HTR-8/SVneo (cell line): ENCODE measurements at regions not wholly inside any gene's neighbourhood (a gene's known extent, or its start where the extent isn't known, plus 50 kb on each side); places are given as distances from the start of the nearest gene placed in this dataset.
"Not testable (repeated sequence)": the region's sequence is repeated elsewhere in the genome, so short reads cannot be mapped to it uniquely, and the experiment has no call there.

Experiments used
- DNase-seq: peaks from one replicate; pipeline ENCODE4 v3.0.0; 2011; ENCODE audit warnings: low spot score, mixed read lengths; ENCODE audit not compliant: insufficient read length
- FAIRE-seq: peaks from 2 replicates; lab custom pipeline; 2011; peaks lifted over from hg19 to GRCh38; lab: Jason Lieb, UNC

- DNase-seq (no peak), FAIRE-seq (no peak)
These were observed 312.0 kb upstream of the DUSP10 start for GRCh38 chr1:222053790-222054294.

- not testable (repeated sequence) for DNase-seq, FAIRE-seq
These were observed 309.4 kb upstream of the DUSP10 start for GRCh38 chr1:222051311-222051710.

DNA sequence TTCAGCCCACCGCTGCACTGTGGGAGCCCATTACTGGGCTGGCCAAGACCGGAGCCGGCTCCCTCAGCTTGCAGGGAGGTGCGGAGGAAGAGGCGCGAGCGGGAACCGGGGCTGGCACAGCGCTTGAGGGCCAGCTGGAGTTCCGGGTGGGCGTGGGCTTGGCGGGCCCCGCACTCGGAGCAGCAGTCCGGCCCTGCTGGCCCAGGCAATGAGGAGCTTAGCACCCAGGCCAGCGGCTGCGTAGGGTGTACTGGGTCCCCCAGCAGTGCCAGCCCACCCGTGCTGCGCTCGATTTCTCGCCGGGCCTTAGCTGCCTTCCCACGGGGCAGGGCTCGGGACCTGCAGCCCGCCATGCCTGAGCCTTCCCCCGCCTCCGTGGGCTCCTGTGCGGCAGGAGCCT is 307.8 kb upstream of the DUSP10 start:
- FAIRE-seq, DNase-seq: not testable (repeated sequence)

- FAIRE-seq = no peak
These were observed 307.3 kb upstream of the DUSP10 start for GRCh38 chr1:222049176-222049575.

GRCh38 chr1:222048094-222048595 is 306.3 kb upstream of the DUSP10 start:
- FAIRE-seq (no peak), DNase-seq (peak; percentile 72)

More at GRCh38 chr1:222049176-222049575, 307.3 kb upstream of the DUSP10 start:
- no peak for DNase-seq

DNA sequence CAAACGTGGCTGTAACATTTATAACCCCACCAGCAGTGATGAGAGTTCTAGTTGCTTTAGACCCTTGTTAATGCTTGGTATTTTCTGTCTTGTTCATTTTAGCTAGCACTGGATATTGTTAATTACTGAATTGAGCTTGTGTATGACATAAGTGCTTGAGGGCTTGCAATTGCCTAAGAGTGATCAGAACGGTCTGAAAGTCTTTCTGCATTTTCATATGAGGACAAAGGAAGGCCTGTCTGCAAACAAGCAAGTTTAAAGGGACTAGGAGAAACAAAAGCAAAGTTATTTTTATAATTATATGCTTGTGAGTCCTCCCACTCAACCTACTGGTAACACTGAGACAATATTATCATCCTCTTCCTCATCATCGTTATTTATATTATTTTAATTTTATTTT is 305.5 kb upstream of the DUSP10 start:
- no peak for DNase-seq
- FAIRE-seq = no peak

DNA sequence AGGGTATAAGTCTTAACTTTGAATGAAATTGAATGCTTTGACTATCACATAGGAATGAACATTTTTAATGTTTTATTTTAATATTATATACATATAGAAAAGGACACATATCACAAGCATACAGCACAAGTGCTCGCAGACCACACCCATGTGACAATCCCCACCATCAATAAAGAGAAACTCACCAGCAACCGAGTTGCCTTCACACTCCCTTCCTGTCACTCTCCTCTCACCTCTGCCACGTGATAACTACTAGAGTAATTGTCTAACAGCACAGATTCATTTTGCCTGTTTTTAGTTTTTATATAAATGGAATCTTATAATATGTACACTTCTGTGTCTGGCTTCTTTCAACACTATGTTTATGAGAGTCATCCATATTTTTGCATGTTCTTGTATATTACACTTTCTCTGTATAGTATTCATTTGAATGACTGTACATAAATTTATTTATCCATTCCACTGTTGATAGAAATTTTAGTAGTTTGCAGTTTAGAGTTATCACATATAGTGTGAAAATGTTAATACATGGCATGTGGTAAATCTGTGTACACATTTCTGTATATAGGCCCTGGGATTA is 304.9 kb upstream of the DUSP10 start:
- no peak for DNase-seq
- FAIRE-seq = no peak

- FAIRE-seq (no peak), DNase-seq (no peak)
These were observed 303.9 kb upstream of the DUSP10 start for GRCh38 chr1:222045786-222046185.

DNA sequence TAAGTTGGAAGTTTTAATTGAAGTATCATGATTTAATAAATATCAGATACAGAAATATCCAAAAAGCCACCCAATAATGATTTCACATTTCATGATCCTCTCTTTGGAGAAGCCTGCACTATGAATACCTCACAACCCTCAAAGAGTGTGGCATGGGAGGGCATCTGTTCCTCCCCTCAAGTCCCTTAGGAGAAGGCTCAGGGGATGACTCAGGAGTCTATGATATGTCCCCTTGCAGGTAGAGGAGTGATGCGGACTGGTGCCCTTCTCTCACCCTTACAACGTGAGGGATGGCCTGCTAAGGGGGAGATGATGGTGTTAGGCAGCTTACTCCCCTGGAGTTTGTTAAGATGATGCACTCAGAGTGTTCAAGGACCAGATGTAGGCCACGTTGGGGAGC is 303.3 kb upstream of the DUSP10 start:
- FAIRE-seq (no peak), DNase-seq (no peak)

DNA sequence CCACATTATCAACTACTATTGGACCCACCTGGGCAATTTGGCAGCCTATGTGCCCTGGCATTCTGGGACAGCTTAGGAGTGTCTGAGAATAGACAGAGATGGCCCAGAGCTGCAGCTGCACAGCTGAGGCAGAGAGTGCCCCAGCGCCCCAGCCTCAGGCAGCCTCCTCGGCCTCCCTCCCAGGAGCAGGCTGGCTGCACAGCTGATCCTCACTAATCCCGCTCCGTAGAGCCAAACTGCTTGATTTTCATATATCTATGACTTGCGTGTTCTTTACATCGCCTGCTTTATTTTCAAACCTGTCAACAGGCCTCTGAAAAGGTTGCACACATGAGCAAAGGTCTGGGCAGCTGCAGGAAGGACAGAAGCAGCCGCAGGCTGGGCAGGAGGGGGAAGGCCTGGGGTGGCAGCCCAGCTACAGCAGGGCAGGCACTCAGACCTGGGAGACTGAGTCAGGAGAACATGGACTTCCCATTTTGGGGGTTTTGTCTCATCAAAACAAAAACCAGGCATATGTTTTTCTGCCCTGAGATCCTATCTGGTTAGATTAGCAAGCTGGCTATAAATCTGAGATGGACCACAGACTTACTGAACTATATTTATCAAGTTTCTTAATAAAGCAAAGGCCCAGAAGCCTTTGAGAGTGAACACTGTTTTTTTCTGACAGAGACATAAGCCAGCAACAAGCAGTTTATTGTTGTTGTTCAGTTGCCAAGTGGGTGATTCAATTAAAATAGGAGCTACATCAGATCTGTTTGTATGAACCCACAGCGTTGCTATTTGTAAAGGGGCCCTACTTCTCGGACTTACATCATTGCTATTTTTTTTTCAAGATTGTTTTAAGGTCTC is 301.8 kb upstream of the DUSP10 start:
- FAIRE-seq = no peak
- DNase-seq = no peak

GRCh38 chr1:222042120-222042519 is 300.2 kb upstream of the DUSP10 start:
- DNase-seq = no peak
- FAIRE-seq = no peak

GRCh38 chr1:222040955-222041354 is 299.1 kb upstream of the DUSP10 start:
- DNase-seq = no peak
- no peak for FAIRE-seq

GRCh38 chr1:222040121-222040805 is 298.4 kb upstream of the DUSP10 start:
- no peak for DNase-seq
- no peak for FAIRE-seq

- DNase-seq = no peak
- no peak for FAIRE-seq
These were observed 297.1 kb upstream of the DUSP10 start for GRCh38 chr1:222038971-222039370.

GRCh38 chr1:222037720-222038119 is 295.8 kb upstream of the DUSP10 start:
- FAIRE-seq (no peak), DNase-seq (no peak)

DNA sequence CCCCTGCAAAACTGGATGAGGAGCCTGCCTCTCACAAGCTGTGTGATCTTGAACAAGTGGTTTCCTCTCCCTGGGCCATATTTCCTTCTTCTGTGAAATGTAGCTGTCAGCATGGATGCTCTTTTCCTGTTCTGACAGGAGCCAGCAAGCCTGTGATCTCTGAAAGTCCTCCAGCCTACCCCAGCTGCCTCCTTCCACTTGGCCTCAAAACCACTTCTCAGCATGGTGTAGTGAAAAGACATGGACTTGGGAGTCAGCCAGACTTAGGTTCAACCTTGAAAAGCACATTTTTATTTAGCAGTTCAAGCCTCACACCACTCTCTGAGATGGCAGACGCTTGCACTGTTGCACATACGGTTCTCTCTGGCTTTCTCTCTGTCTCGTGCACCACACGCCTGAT is 292.9 kb upstream of the DUSP10 start:
- no peak for FAIRE-seq

DNA sequence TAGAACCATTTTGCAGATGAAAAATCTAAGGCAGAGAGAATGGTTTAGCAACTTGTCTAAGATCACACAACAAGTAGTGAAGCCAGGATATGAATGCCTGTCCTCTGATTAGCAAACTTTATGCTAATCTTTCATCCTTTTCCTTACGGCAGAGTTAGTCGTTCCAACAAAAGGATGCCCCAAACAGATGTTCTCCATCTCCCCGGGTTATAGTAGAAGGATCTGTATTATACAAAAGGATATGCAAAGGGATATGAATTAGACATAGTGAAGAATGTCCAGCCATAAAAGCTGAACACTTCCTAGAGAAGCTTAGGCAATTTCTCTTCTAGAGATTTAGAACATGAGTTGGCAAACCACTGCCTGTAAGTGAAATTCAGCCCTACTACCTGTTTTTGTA is 291.6 kb upstream of the DUSP10 start:
- FAIRE-seq (no peak), DNase-seq (no peak)

More for the DNA sequence above, 292.9 kb upstream of the DUSP10 start:
- DNase-seq = no peak

DNA sequence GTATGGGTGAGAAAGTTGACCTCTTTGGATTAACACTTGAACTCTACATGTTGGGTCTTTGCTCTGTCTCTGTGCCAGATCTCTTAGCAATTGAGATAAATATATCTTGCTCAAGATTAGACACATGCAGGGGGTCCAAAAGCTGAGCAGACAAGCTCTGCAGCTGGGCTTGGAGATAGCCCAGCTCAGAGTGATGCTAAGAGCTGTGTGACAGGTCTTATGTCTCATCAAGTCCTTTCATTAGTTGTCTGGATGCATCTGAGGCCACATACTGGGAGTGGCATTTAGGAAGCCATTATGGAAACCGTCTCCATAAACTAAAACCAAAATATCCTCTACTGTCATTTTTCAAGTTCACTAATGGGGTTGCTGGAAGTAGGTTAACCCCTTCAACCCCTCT is 289.4 kb upstream of the DUSP10 start:
- DNase-seq (no peak), FAIRE-seq (no peak)

GRCh38 chr1:222028676-222029075 is 286.8 kb upstream of the DUSP10 start:
- FAIRE-seq = no peak
- DNase-seq = no peak

DNA sequence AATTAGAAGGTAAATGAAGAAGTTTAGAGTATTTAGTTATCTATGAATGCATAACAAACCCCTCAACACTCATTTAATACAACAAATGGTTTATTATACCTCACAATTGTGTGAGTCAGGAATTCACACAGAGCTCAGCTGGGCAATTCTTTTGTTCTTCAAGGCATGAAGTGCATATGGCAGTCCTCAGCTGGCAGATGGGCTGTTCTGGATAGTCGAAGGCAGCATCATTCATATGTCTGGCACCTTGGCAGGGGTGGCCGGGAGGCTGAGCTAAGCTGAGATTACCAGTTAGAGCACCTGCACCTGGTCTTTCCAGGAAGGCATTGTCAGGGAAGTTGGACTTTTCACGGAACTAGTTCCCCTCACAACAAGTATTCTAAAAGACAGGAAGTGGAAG is 286.2 kb upstream of the DUSP10 start:
- FAIRE-seq (no peak), DNase-seq (no peak)

DNA sequence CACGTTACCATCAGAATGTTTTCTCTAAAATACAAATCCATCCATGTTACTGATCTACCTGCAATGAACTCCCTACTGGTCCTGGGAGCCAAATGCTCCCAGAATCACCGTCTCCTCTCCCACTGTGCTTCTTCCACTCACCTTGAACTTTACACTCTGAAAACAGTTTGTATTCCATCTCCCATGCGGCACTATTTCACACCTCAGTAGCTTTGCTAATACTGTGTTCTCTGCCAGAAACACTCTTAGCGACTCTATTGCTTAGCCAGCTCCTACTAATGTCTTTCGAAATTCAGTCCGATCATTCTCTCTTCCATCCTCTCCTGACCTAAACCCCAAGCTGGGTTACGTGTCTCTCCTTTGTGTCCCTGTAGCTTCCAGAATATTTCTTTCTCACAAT is 284.4 kb upstream of the DUSP10 start:
- DNase-seq (no peak), FAIRE-seq (no peak)
